GM18508 (cell line): ENCODE measurements at regions not wholly inside any gene's neighbourhood (a gene's known extent, or its start where the extent isn't known, plus 50 kb on each side); places are given as distances from the start of the nearest gene placed in this dataset.

Experiments
- ATAC-seq: cut with Tn5 transposase; IDR thresholded peaks from one replicate; pipeline ENCODE4 v1.9.1; 2021; ENCODE audit warnings: moderate number of reproducible peaks; ENCODE audit not compliant: insufficient read depth, unreplicated experiment

- ATAC-seq: no peak
Observed at GRCh38 chr6:125693480-125693879, 56.0 kb upstream of the HEY2 start.

- no peak for ATAC-seq
Observed at GRCh38 chr6:125699591-125699990, 49.8 kb upstream of the HEY2 start.
